Dendritic cell treated with granulocyte-macrophage colony-stimulating factor and Interleukin-4, amounts not matched to agents 40 ng/mL and 50 ng/mL, for 4 days (primary cell): ENCODE measurements at regions not wholly inside any gene's neighbourhood (a gene's known extent, or its start where the extent isn't known, plus 50 kb on each side); places are given as distances from the start of the nearest gene placed in this dataset.
A peak's percentile ranks its signal among the peaks of the same experiment; 100 is the strongest.
"Not testable (repeated sequence)": the region's sequence is repeated elsewhere in the genome, so short reads cannot be mapped to it uniquely, and the experiment has no call there.

Source experiments
- H3K27ac Mint-ChIP-seq: one replicate; pipeline ENCODE4 v1.8.0; 2022; ENCODE audit warnings: mild to moderate bottlenecking, mixed read lengths
- H3K27me3 Mint-ChIP-seq: one replicate; pipeline ENCODE4 v1.8.0; 2022; ENCODE audit warnings: mild to moderate bottlenecking, mixed read lengths
- H3K36me3 Mint-ChIP-seq: one replicate; pipeline ENCODE4 v1.8.0; 2022; ENCODE audit warnings: low read depth, mixed read lengths
- H3K4me1 Mint-ChIP-seq: one replicate; pipeline ENCODE4 v1.8.0; 2022; ENCODE audit warnings: low read depth, mixed read lengths
- H3K4me3 Mint-ChIP-seq: one replicate; pipeline ENCODE4 v1.8.0; 2022; ENCODE audit warnings: mild to moderate bottlenecking, moderate library complexity, mixed read lengths
- H3K9me3 Mint-ChIP-seq: one replicate; pipeline ENCODE4 v1.8.0; 2022; ENCODE audit warnings: mixed read lengths
- intact Hi-C: fragments of 100-400 bp; cut with micrococcal nuclease; formaldehyde crosslinking; loops from one replicate; pipeline ENCODE4 v1.15.0; 2022

GRCh38 chr17:14437176-14437575 is 136.3 kb downstream of the HS3ST3B1 start:
- Mint-ChIP-seq H3K4me1 (peaks cover 25% of the 10 kb centered on the region), H3K9me3 (no peaks in the 10 kb centered on the region), H3K27me3 (no peaks in the 10 kb centered on the region), H3K27ac (peak overlapping the region; percentile 25), H3K36me3 (no peaks in the 10 kb centered on the region), H3K4me3 (peak overlapping the region; percentile 39)
- intact Hi-C loops: no loop called here

DNA sequence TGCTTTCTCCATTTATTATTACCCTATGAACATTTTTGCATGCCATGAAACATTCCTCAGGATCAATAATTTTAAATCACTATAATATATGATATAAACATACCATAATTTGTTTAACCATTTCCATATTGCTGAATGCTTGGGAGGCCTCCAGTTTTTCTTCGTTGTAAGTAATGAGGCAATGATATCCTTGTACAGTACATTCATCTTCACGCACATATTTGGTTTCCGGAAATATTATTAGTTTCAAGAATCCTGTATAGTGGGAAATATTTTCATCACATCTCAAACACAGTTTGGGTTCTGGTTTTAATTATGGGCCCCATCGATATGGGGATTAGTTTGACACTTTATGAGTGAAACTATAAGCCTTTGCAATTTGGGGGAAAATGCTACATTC is 135.4 kb downstream of the HS3ST3B1 start:
- H3K4me3 Mint-ChIP-seq: no peak overlapping the region

GRCh38 chr17:14434506-14434905 is 133.6 kb downstream of the HS3ST3B1 start:
- peak overlapping the region; percentile 16 for H3K27ac Mint-ChIP-seq
- no peaks in the 10 kb centered on the region for H3K36me3 Mint-ChIP-seq
- H3K9me3 Mint-ChIP-seq: no peaks in the 10 kb centered on the region
- H3K4me1 Mint-ChIP-seq: peaks cover 25% of the 10 kb centered on the region
- H3K4me3 Mint-ChIP-seq: no peak overlapping the region
- no peaks in the 10 kb centered on the region for H3K27me3 Mint-ChIP-seq
- intact Hi-C loops: no loop called here

More for the DNA sequence above, 135.4 kb downstream of the HS3ST3B1 start:
- Mint-ChIP-seq H3K27ac (no peak overlapping the region), H3K9me3 (no peaks in the 10 kb centered on the region), H3K36me3 (no peaks in the 10 kb centered on the region), H3K4me1 (peaks cover 25% of the 10 kb centered on the region), H3K27me3 (no peaks in the 10 kb centered on the region)
- intact Hi-C loops: no loop called here

DNA sequence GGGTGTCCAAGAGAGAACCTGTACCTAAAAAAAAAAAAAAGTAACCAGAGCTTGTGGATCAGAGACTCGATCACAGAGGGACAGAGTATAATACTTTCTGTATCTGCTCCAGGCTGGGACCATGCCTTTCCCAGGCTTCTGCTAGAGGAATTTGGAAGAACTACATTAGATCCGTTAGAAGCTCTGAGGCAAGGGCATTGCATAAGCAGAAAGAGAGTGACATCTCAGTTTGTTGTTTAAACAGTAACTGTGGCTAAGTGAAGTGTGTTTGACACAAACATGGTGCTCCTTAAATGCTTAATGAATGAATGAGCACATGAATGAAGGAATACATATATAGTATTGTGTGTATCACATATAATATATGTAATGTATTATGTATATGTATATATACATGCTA is 131.2 kb downstream of the HS3ST3B1 start:
- peaks cover 2% of the 10 kb centered on the region for H3K27me3 Mint-ChIP-seq
- no peaks in the 10 kb centered on the region for H3K9me3 Mint-ChIP-seq
- H3K4me1 Mint-ChIP-seq: peaks cover 36% of the 10 kb centered on the region
- intact Hi-C loops: no loop called here
- H3K27ac Mint-ChIP-seq: no peak overlapping the region
- no peaks in the 10 kb centered on the region for H3K36me3 Mint-ChIP-seq
- H3K4me3 Mint-ChIP-seq: no peak overlapping the region

- Mint-ChIP-seq H3K4me1 (peaks cover 16% of the 10 kb centered on the region), H3K9me3 (no peaks in the 10 kb centered on the region), H3K4me3 (no peak overlapping the region), H3K27me3 (peaks cover 2% of the 10 kb centered on the region), H3K27ac (no peak overlapping the region), H3K36me3 (no peaks in the 10 kb centered on the region)
- intact Hi-C loops: no loop called here
Measured at GRCh38 chr17:14429084-14429483, 128.2 kb downstream of the HS3ST3B1 start.

- Mint-ChIP-seq H3K4me3 (no peak overlapping the region), H3K4me1 (peaks cover 18% of the 10 kb centered on the region), H3K27ac (no peak overlapping the region), H3K36me3 (no peaks in the 10 kb centered on the region), H3K27me3 (peaks cover 2% of the 10 kb centered on the region), H3K9me3 (no peaks in the 10 kb centered on the region)
- intact Hi-C loops: no loop called here
Measured at GRCh38 chr17:14428648-14429029, 127.8 kb downstream of the HS3ST3B1 start.

- H3K27ac Mint-ChIP-seq: no peak overlapping the region
- no peak overlapping the region for H3K4me3 Mint-ChIP-seq
- no peaks in the 10 kb centered on the region for H3K9me3 Mint-ChIP-seq
- intact Hi-C loops: no loop called here
- H3K4me1 Mint-ChIP-seq: peaks cover 21% of the 10 kb centered on the region
- no peaks in the 10 kb centered on the region for H3K36me3 Mint-ChIP-seq
- H3K27me3 Mint-ChIP-seq: peaks cover 2% of the 10 kb centered on the region
Measured at GRCh38 chr17:14427900-14428647, 127.2 kb downstream of the HS3ST3B1 start.

- H3K27me3 Mint-ChIP-seq, H3K36me3 Mint-ChIP-seq: not testable (repeated sequence)
Measured at GRCh38 chr17:14423156-14423555, 122.3 kb downstream of the HS3ST3B1 start.

GRCh38 chr17:14417336-14417735 is 116.5 kb downstream of the HS3ST3B1 start:
- no peaks in the 10 kb centered on the region for H3K27me3 Mint-ChIP-seq
- H3K36me3 Mint-ChIP-seq: no peaks in the 10 kb centered on the region
- H3K27ac Mint-ChIP-seq: no peak overlapping the region
- H3K4me3 Mint-ChIP-seq: no peak overlapping the region
- H3K4me1 Mint-ChIP-seq: no peaks in the 10 kb centered on the region
- intact Hi-C loops: no loop called here
- peaks cover 20% of the 10 kb centered on the region for H3K9me3 Mint-ChIP-seq

More at GRCh38 chr17:14423156-14423555, 122.3 kb downstream of the HS3ST3B1 start:
- intact Hi-C loops, H3K4me1 Mint-ChIP-seq, H3K27ac Mint-ChIP-seq, H3K9me3 Mint-ChIP-seq, H3K4me3 Mint-ChIP-seq: not testable (repeated sequence)

DNA sequence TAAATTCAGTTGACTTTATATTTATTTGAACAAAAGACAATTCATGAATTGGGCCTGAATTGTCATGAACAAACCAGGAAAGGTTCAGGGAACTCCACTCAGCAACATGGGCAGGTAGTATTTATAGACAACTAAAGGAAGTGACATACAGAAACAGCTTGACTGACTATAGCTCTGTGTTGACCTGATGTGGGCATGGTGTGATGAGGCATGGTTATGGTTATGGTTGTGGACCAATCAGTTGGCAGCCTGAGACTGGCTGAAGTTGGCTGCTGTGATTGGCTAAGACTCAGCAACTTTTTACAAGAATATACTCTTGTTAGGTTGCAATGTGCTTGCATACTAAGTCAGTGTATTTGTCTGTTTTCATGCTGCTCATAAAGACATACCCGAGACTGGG is 108.4 kb downstream of the HS3ST3B1 start:
- Mint-ChIP-seq H3K4me1 (no peaks in the 10 kb centered on the region), H3K36me3 (no peaks in the 10 kb centered on the region), H3K27me3 (no peaks in the 10 kb centered on the region), H3K27ac (no peak overlapping the region), H3K4me3 (no peak overlapping the region), H3K9me3 (no peaks in the 10 kb centered on the region)
- intact Hi-C loops: no loop called here

GRCh38 chr17:14407541-14407940 is 106.7 kb downstream of the HS3ST3B1 start:
- H3K4me3 Mint-ChIP-seq: no peak overlapping the region
- no peaks in the 10 kb centered on the region for H3K36me3 Mint-ChIP-seq
- no peaks in the 10 kb centered on the region for H3K27me3 Mint-ChIP-seq
- H3K27ac Mint-ChIP-seq: no peak overlapping the region
- intact Hi-C loops: no loop called here
- no peaks in the 10 kb centered on the region for H3K9me3 Mint-ChIP-seq
- no peaks in the 10 kb centered on the region for H3K4me1 Mint-ChIP-seq

- intact Hi-C loops: no loop called here
- no peaks in the 10 kb centered on the region for H3K4me1 Mint-ChIP-seq
Measured at GRCh38 chr17:14405189-14405588, 104.3 kb downstream of the HS3ST3B1 start.

More at GRCh38 chr17:14405189-14405588, 104.3 kb downstream of the HS3ST3B1 start:
- Mint-ChIP-seq H3K27ac (no peak overlapping the region), H3K4me3 (no peak overlapping the region), H3K9me3 (no peaks in the 10 kb centered on the region), H3K27me3 (no peaks in the 10 kb centered on the region), H3K36me3 (no peaks in the 10 kb centered on the region)
